ENCODE measurements at regions not wholly inside any gene's neighbourhood (a gene's known extent, or its start where the extent isn't known, plus 50 kb on each side); places are given as distances from the start of the nearest gene placed in this dataset.
"Not testable (repeated sequence)": the region's sequence is repeated elsewhere in the genome, so short reads cannot be mapped to it uniquely, and the experiment has no call there.

- H3K27ac Mint-ChIP-seq; H2BK15ac ChIP-seq (ENCODE audit: low read depth, low read length); H2BK120ac ChIP-seq (ENCODE audit: low read depth, low read length, poor library complexity, severe bottlenecking); H3K27me3 ChIP-seq (ENCODE audit: insufficient read depth, low read length); H3K18ac ChIP-seq (ENCODE audit: insufficient read length, low read depth, low read length); H3K79me2 ChIP-seq (ENCODE audit: insufficient read depth, low read length); H3K4me1 ChIP-seq (ENCODE audit: insufficient read depth, low read length); H3K4me2 ChIP-seq (ENCODE audit: insufficient read depth, insufficient read length, low read length); H4K5ac ChIP-seq (ENCODE audit: insufficient read length, low read depth, low read length); H2BK12ac ChIP-seq (ENCODE audit: insufficient read length, low read depth, low read length); H3K27me3 Mint-ChIP-seq (ENCODE audit: low read depth); H3K23me2 ChIP-seq (ENCODE audit: insufficient read length, low read depth, low read length, poor library complexity, severe bottlenecking); H4K20me1 ChIP-seq (ENCODE audit: control insufficient read depth, insufficient read depth, insufficient read length); H2BK20ac ChIP-seq (ENCODE audit: low read depth, low read length, poor library complexity, severe bottlenecking); H3K27ac ChIP-seq (ENCODE audit: insufficient read length, low read depth, low read length); H2BK5ac ChIP-seq (ENCODE audit: insufficient read length, low read length); H4K91ac ChIP-seq (ENCODE audit: insufficient read length, low read depth, low read length); H2AFZ ChIP-seq (ENCODE audit: low read length); DNase-seq; H3K79me1 ChIP-seq (ENCODE audit: insufficient read depth, low read depth, low read length, poor library complexity, severe bottlenecking); H3K23ac ChIP-seq (ENCODE audit: insufficient read length, low read depth, low read length); H2AK5ac ChIP-seq (ENCODE audit: insufficient read length, low read length); H3K4ac ChIP-seq (ENCODE audit: low read depth, low read length); H3K56ac ChIP-seq (ENCODE audit: insufficient read length, low read depth, low read length); H3T11ph ChIP-seq (ENCODE audit: low read length); H3K14ac ChIP-seq (ENCODE audit: insufficient read depth, low read length); H4K8ac ChIP-seq (replicated peaks; ENCODE audit: insufficient read length, low read depth, low read length); H3K9ac ChIP-seq (ENCODE audit: extremely low read depth, insufficient read length, low read length); H3K4me3 Mint-ChIP-seq: not testable (repeated sequence)
- WGBS (ENCODE audit: extremely low coverage, insufficient read length, low lambda C conversion rate) = no CpG with 5 or more reads among the region's 3 CpGs
- Mint-ChIP-seq H3K9me3 (peaks cover 51 to 81% of the 10 kb centered on the region in 2 experiments), H3K36me3 (ENCODE audit: insufficient read depth in 1 of 3, low read depth in 3 of 3) (peaks cover 11 to 17% (median 16%) of the 10 kb centered on the region in 3 experiments), H3K4me1 (peaks cover 16% of the 10 kb centered on the region in 2 experiments)
- H3K9me3 ChIP-seq (ENCODE audit: control insufficient read depth, low read depth, low read length) = peaks cover 19% of the 10 kb centered on the region
Measured at GRCh38 chr4:9076974-9077373, 93.2 kb upstream of the FAM90A26 start.

GRCh38 chr4:9076486-9076885 is 93.7 kb upstream of the FAM90A26 start:
- not testable (repeated sequence) for H2AK5ac ChIP-seq (ENCODE audit: insufficient read length, low read length); H3K27me3 ChIP-seq (ENCODE audit: insufficient read depth, low read length); H2BK12ac ChIP-seq (ENCODE audit: insufficient read length, low read depth, low read length); H4K20me1 ChIP-seq (ENCODE audit: control insufficient read depth, insufficient read depth, insufficient read length); H3K79me1 ChIP-seq (ENCODE audit: insufficient read depth, low read depth, low read length, poor library complexity, severe bottlenecking); H3K4ac ChIP-seq (ENCODE audit: low read depth, low read length); H3K27me3 Mint-ChIP-seq (ENCODE audit: low read depth); H3T11ph ChIP-seq (ENCODE audit: low read length); H3K27ac Mint-ChIP-seq; H4K8ac ChIP-seq (replicated peaks; ENCODE audit: insufficient read length, low read depth, low read length); H3K4me1 ChIP-seq (ENCODE audit: insufficient read depth, low read length); H4K5ac ChIP-seq (ENCODE audit: insufficient read length, low read depth, low read length); H4K91ac ChIP-seq (ENCODE audit: insufficient read length, low read depth, low read length); H3K23ac ChIP-seq (ENCODE audit: insufficient read length, low read depth, low read length); H2BK120ac ChIP-seq (ENCODE audit: low read depth, low read length, poor library complexity, severe bottlenecking); H3K9ac ChIP-seq (ENCODE audit: extremely low read depth, insufficient read length, low read length); H2AFZ ChIP-seq (ENCODE audit: low read length); DNase-seq; H2BK5ac ChIP-seq (ENCODE audit: insufficient read length, low read length); H3K23me2 ChIP-seq (ENCODE audit: insufficient read length, low read depth, low read length, poor library complexity, severe bottlenecking); H3K56ac ChIP-seq (ENCODE audit: insufficient read length, low read depth, low read length); H3K14ac ChIP-seq (ENCODE audit: insufficient read depth, low read length); H2BK20ac ChIP-seq (ENCODE audit: low read depth, low read length, poor library complexity, severe bottlenecking); H3K79me2 ChIP-seq (ENCODE audit: insufficient read depth, low read length); H3K27ac ChIP-seq (ENCODE audit: insufficient read length, low read depth, low read length); H2BK15ac ChIP-seq (ENCODE audit: low read depth, low read length); H3K18ac ChIP-seq (ENCODE audit: insufficient read length, low read depth, low read length); H3K4me2 ChIP-seq (ENCODE audit: insufficient read depth, insufficient read length, low read length); H3K4me3 Mint-ChIP-seq
- Mint-ChIP-seq H3K4me1 (peaks cover 16% of the 10 kb centered on the region in 2 experiments), H3K9me3 (peaks cover 46 to 76% of the 10 kb centered on the region in 2 experiments), H3K36me3 (ENCODE audit: insufficient read depth in 1 of 3, low read depth in 3 of 3) (peaks cover 11 to 17% (median 16%) of the 10 kb centered on the region in 3 experiments)
- peaks cover 19% of the 10 kb centered on the region for H3K9me3 ChIP-seq (ENCODE audit: control insufficient read depth, low read depth, low read length)
- no CpG with 5 or more reads among the region's 2 CpGs for WGBS (ENCODE audit: extremely low coverage, insufficient read length, low lambda C conversion rate)

Measured in H9 (cell line).